ENCODE measurements at regions not wholly inside any gene's neighbourhood (a gene's known extent, or its start where the extent isn't known, plus 50 kb on each side); places are given as distances from the start of the nearest gene placed in this dataset.
"Not testable (repeated sequence)": the region's sequence is repeated elsewhere in the genome, so short reads cannot be mapped to it uniquely, and the experiment has no call there.

GRCh38 chr16:35798885-35799426, 2339.5 kb downstream of the TP53TG3F start:
- DNase-seq (ENCODE audit: low spot score): no peak

DNA sequence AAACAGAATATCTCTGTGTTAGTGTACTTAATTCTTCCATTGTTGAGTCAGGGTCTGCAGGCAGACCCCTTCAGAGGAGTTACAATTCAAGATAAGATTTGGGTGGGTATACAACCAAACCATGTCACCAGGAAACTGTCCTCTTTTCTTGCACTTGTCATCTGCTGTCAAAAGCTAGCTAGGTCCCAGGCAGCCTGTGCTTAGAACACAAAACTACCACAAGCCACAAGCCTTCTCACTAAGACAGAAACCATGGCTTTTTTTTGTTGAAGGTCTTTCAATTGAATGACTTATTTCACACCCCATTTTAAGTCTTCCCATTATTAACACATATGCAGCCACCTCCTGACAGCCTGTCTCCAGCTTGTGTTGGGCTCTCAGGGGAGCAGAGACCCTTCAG, 2345.1 kb downstream of the TP53TG3F start:
- not testable (repeated sequence) for DNase-seq (ENCODE audit: low spot score)

DNA sequence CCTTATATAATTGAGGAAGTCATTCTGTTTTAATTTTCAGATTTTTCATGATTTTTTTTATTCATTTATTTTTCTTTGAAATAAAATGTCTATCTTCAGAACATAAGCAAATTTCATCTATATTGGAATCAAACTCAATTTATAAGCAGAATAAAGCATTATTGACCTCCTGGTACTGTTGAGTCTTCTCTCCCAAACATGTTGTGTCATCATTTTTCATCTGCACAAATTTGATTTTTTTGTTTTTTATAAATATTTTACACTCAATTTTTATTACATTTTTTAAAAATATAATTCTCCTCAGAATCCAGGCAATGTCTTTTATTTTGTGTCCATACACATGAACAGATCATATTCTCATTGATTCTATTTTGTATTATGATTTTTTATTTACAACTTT, 2363.9 kb downstream of the TP53TG3F start:
- DNase-seq (ENCODE audit: low spot score): no peak

- DNase-seq (ENCODE audit: low spot score): no peak
These were observed 2382.2 kb downstream of the TP53TG3F start for GRCh38 chr16:35841632-35842031.

- DNase-seq (ENCODE audit: low spot score): no peak
These were observed 2402.8 kb downstream of the TP53TG3F start for GRCh38 chr16:35862242-35862641.

- no peak for DNase-seq (ENCODE audit: low spot score)
These were observed 2409.2 kb downstream of the TP53TG3F start for GRCh38 chr16:35868630-35869029.

DNA sequence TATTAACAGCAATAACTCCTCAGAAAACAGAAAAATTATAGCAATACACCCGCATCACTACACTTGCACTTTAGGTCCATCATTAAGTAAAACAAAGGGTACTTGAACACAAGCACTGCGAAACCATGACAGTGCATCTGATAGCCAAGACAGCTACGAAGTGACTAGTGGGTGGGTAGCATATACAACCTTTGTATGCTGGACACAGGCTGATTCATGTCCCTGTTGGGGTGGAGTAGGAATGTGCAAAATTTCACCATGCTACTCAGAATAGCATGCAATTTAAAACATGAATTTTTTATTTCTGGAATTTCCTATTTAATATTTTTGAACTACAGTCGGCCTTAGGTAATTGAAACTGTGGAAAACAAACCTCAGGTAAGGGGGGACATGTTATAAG, 2414.1 kb downstream of the TP53TG3F start:
- no peak for DNase-seq (ENCODE audit: low spot score)

GRCh38 chr16:35881654-35882053, 2422.2 kb downstream of the TP53TG3F start:
- no peak for DNase-seq (ENCODE audit: low spot score)

DNA sequence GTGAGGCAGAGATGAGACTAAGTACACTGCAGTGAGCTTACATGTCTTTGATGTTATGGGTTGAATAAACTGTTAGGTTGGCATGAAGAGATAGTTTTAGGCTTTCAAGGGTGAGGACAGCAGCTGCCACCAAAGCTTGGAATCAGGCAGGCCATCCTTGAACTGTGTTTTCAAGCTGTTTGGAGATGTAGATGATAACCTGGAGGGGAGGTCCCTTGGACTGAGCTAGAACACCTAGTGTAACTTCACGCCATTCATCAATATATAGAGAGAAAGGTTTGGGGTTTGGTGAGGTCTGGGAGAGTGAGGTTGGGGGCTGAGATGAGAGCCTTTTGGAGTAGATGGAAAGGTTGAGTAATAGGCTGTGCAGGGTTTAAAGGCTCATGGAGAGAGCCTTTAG, 2447.0 kb downstream of the TP53TG3F start:
- DNase-seq (ENCODE audit: low spot score): no peak

DNA sequence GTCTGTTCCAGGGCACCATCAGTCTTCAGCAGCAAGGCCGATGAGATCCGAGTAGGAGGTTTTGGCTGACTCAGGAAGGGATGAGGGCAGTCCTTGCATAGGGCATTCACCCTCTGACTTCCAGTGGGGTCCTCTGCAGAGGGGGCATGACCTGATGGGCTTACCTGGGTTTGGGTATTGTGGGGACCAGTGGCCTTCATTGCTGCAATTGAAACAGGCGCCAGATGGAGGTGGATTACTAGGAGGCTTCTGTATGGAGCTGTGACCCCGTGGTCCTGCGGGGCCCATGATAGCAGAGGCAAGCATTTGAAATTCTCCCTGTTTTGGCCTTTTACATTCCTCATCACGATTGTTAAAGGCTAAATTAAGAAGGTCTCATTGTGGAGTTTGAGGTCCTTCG, 2448.7 kb downstream of the TP53TG3F start:
- no peak for DNase-seq (ENCODE audit: low spot score)

GRCh38 chr16:35908942-35909341, 2449.5 kb downstream of the TP53TG3F start:
- no peak for DNase-seq (ENCODE audit: low spot score)

DNA sequence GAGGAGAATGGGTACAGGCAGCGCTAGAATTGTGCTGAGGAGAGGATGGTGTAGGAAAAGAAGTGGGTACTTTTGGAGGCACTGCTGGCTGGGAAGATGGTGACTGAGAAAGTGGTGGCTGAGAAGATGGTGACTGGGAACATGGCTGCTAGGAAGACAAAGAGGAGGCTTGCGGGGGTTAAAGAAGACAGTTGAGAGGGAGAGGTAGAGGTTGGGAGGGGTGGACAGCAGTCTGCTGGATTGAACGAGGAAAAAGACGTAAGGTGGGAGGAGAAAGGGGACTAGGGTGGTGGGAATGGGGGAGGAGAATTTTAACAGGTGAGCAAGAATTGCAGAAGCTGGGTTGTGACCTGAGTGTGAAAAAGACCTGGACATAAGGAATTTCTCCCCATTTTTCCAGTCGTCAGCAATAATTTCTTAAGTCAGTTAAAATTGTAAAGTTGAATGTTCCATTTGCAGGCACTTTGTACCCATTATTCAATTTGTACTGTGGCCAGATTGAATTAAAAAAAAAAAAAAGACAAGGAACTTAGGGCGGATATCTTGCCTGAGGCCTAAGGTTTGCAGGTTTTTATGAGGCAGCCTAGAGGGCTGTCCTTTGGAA, 2450.0 kb downstream of the TP53TG3F start:
- no peak for DNase-seq (ENCODE audit: low spot score)

DNA sequence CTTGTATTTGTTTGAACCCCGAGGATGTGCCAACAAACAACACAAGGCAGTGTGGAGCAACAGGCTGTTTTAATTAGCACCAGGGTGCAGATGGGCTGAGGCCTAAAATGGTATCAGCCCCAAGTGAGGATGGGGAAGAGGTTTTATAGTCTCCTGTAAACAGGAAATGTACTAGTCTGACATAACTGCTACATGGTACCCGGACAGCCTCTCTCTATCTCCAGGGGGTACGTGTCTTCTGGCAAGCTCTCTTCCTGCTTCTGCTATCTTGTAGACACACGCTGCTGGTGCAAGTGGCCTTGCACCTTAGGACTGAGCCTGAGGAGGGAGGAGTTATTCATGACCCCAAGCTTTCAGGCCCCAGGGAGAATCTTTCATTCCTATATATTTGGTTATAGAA, 2451.0 kb downstream of the TP53TG3F start:
- no peak for DNase-seq (ENCODE audit: low spot score)

- no peak for DNase-seq (ENCODE audit: low spot score)
These were observed 2452.5 kb downstream of the TP53TG3F start for GRCh38 chr16:35911899-35912298.

DNA sequence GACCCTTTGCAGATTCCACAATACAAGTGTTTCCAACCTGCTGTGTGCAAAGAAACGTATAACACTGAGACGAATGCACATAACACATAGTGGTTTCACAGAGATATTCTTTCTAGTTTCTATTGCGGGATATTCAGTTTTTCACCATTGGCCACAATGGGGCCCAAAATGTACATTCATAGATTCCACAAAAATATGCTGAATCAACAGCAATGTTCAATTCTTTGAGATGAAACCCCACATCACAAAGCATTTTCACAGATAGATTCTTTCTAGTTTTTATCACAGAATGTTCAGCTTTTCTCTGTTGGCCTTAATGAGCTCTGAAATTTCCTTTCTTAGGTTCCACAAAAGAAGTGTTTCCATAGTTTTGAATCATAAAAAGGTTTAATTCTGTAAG, 2472.3 kb downstream of the TP53TG3F start:
- no peak for DNase-seq (ENCODE audit: low spot score)

Measured in mesenteric fat pad (tissue), 1 donor.